ENCODE measurements at regions not wholly inside any gene's neighbourhood (a gene's known extent, or its start where the extent isn't known, plus 50 kb on each side); places are given as distances from the start of the nearest gene placed in this dataset.
A peak's percentile ranks its signal among the peaks of the same experiment; 100 is the strongest.

- no peak overlapping the region for H3K14ac ChIP-seq (ENCODE audit: low read length)
- H2BK120ac ChIP-seq (ENCODE audit: insufficient read depth, low read length, poor library complexity), result no peak overlapping the region
- no peaks in the 10 kb centered on the region for H3K27me3 ChIP-seq (ENCODE audit: insufficient read depth, low read length)
- H2AK5ac ChIP-seq (ENCODE audit: low read length), result no peak overlapping the region
- H3K27ac ChIP-seq (ENCODE audit: low read depth, low read length), result no peak overlapping the region
- no peaks in the 10 kb centered on the region for H3K36me3 ChIP-seq (ENCODE audit: control insufficient read depth in 1 of 2, insufficient read depth in 2 of 2, low read length in 2 of 2)
- no peaks in the 10 kb centered on the region for H3K79me2 ChIP-seq (ENCODE audit: control insufficient read depth, insufficient read depth, low read length, poor library complexity)
- H3K9ac ChIP-seq (ENCODE audit: low read length), result no peak overlapping the region
- H3K4me1 ChIP-seq (ENCODE audit: control insufficient read depth in 1 of 2, insufficient read depth in 2 of 2, low read length in 2 of 2), result no peaks in the 10 kb centered on the region
- no peak overlapping the region for H4K91ac ChIP-seq (ENCODE audit: low read depth, low read length)
- H3K23ac ChIP-seq (ENCODE audit: low read length), result no peak overlapping the region
- H3K79me1 ChIP-seq (ENCODE audit: low read length), result no peaks in the 10 kb centered on the region
- H3K9me3 ChIP-seq (ENCODE audit: insufficient read depth, low read depth, low read length), result no peaks in the 10 kb centered on the region
- H3K4me3 ChIP-seq (ENCODE audit: low read depth, low read length), result no peak overlapping the region
- DNase-seq, result peak; percentile 87 to 88
- H2BK5ac ChIP-seq (ENCODE audit: low read depth, low read length, poor library complexity), result no peak overlapping the region
- no peak overlapping the region for H3K18ac ChIP-seq (ENCODE audit: low read length)
- WGBS (ENCODE audit: extremely low coverage, insufficient coverage, insufficient read length), result no CpG with 5 or more reads among the region's 12 CpGs
- H3K4me2 ChIP-seq (ENCODE audit: low read length), result no peak overlapping the region
- H4K12ac ChIP-seq (ENCODE audit: low read depth, low read length), result no peak overlapping the region
- no peak overlapping the region for H2BK12ac ChIP-seq (ENCODE audit: low read length)
- H4K8ac ChIP-seq (ENCODE audit: low read depth, low read length), result no peak overlapping the region
- H2AFZ ChIP-seq (ENCODE audit: insufficient read depth, low read length, poor library complexity), result no peak overlapping the region
- no peak overlapping the region for H3K4ac ChIP-seq (ENCODE audit: low read depth, low read length)
These were observed 73.5 kb upstream of the NEDD4L start for GRCh38 chr18:57970356-57971095.

GRCh38 chr18:57969824-57970223, 74.2 kb upstream of the NEDD4L start:
- H2AK5ac ChIP-seq (ENCODE audit: low read length), result no peak overlapping the region
- no peaks in the 10 kb centered on the region for H3K4me1 ChIP-seq (ENCODE audit: control insufficient read depth in 1 of 2, insufficient read depth in 2 of 2, low read length in 2 of 2)
- H2BK120ac ChIP-seq (ENCODE audit: insufficient read depth, low read length, poor library complexity), result no peak overlapping the region
- no peaks in the 10 kb centered on the region for H3K79me1 ChIP-seq (ENCODE audit: low read length)
- no peaks in the 10 kb centered on the region for H3K36me3 ChIP-seq (ENCODE audit: control insufficient read depth in 1 of 2, insufficient read depth in 2 of 2, low read length in 2 of 2)
- no peak overlapping the region for H3K4ac ChIP-seq (ENCODE audit: low read depth, low read length)
- no peak overlapping the region for H2BK12ac ChIP-seq (ENCODE audit: low read length)
- H3K9me3 ChIP-seq (ENCODE audit: insufficient read depth, low read depth, low read length), result no peaks in the 10 kb centered on the region
- no peak overlapping the region for H3K27ac ChIP-seq (ENCODE audit: low read depth, low read length)
- no peak overlapping the region for H4K8ac ChIP-seq (ENCODE audit: low read depth, low read length)
- H3K79me2 ChIP-seq (ENCODE audit: control insufficient read depth, insufficient read depth, low read length, poor library complexity), result no peaks in the 10 kb centered on the region
- no peak overlapping the region for H4K91ac ChIP-seq (ENCODE audit: low read depth, low read length)
- no peak overlapping the region for H3K14ac ChIP-seq (ENCODE audit: low read length)
- no peak overlapping the region for H2AFZ ChIP-seq (ENCODE audit: insufficient read depth, low read length, poor library complexity)
- H3K18ac ChIP-seq (ENCODE audit: low read length), result no peak overlapping the region
- no peak overlapping the region for H4K12ac ChIP-seq (ENCODE audit: low read depth, low read length)
- DNase-seq, result no peak
- H3K9ac ChIP-seq (ENCODE audit: low read length), result no peak overlapping the region
- H3K27me3 ChIP-seq (ENCODE audit: insufficient read depth, low read length), result no peaks in the 10 kb centered on the region
- H2BK5ac ChIP-seq (ENCODE audit: low read depth, low read length, poor library complexity), result no peak overlapping the region
- H3K4me2 ChIP-seq (ENCODE audit: low read length), result no peak overlapping the region
- no peak overlapping the region for H3K23ac ChIP-seq (ENCODE audit: low read length)
- no CpG with 5 or more reads among the region's 2 CpGs for WGBS (ENCODE audit: extremely low coverage, insufficient coverage, insufficient read length)
- no peak overlapping the region for H3K4me3 ChIP-seq (ENCODE audit: low read depth, low read length)

GRCh38 chr18:57965246-57965645, 78.8 kb upstream of the NEDD4L start:
- H3K18ac ChIP-seq (ENCODE audit: low read length), result no peak overlapping the region
- H2BK12ac ChIP-seq (ENCODE audit: low read length), result no peak overlapping the region
- no CpG with 5 or more reads among the region's 6 CpGs for WGBS (ENCODE audit: extremely low coverage, insufficient coverage, insufficient read length)
- H3K4me3 ChIP-seq (ENCODE audit: low read depth, low read length), result no peak overlapping the region
- no peak for DNase-seq
- no peaks in the 10 kb centered on the region for H3K79me1 ChIP-seq (ENCODE audit: low read length)
- no peaks in the 10 kb centered on the region for H3K27me3 ChIP-seq (ENCODE audit: insufficient read depth, low read length)
- H3K9ac ChIP-seq (ENCODE audit: low read length), result no peak overlapping the region
- H3K9me3 ChIP-seq (ENCODE audit: insufficient read depth, low read depth, low read length), result no peaks in the 10 kb centered on the region
- no peak overlapping the region for H4K8ac ChIP-seq (ENCODE audit: low read depth, low read length)
- H3K79me2 ChIP-seq (ENCODE audit: control insufficient read depth, insufficient read depth, low read length, poor library complexity), result no peaks in the 10 kb centered on the region
- no peak overlapping the region for H2AFZ ChIP-seq (ENCODE audit: insufficient read depth, low read length, poor library complexity)
- no peaks in the 10 kb centered on the region for H3K4me1 ChIP-seq (ENCODE audit: control insufficient read depth in 1 of 2, insufficient read depth in 2 of 2, low read length in 2 of 2)
- H3K36me3 ChIP-seq (ENCODE audit: control insufficient read depth in 1 of 2, insufficient read depth in 2 of 2, low read length in 2 of 2), result no peaks in the 10 kb centered on the region
- no peak overlapping the region for H2BK120ac ChIP-seq (ENCODE audit: insufficient read depth, low read length, poor library complexity)
- no peak overlapping the region for H4K91ac ChIP-seq (ENCODE audit: low read depth, low read length)
- H2BK5ac ChIP-seq (ENCODE audit: low read depth, low read length, poor library complexity), result no peak overlapping the region
- no peak overlapping the region for H3K14ac ChIP-seq (ENCODE audit: low read length)
- no peak overlapping the region for H2AK5ac ChIP-seq (ENCODE audit: low read length)
- no peak overlapping the region for H3K23ac ChIP-seq (ENCODE audit: low read length)
- H3K4me2 ChIP-seq (ENCODE audit: low read length), result no peak overlapping the region
- no peak overlapping the region for H3K4ac ChIP-seq (ENCODE audit: low read depth, low read length)
- no peak overlapping the region for H3K27ac ChIP-seq (ENCODE audit: low read depth, low read length)
- H4K12ac ChIP-seq (ENCODE audit: low read depth, low read length), result no peak overlapping the region

GRCh38 chr18:57961876-57962505, 82.0 kb upstream of the NEDD4L start:
- H3K4ac ChIP-seq (ENCODE audit: low read depth, low read length), result no peak overlapping the region
- WGBS (ENCODE audit: extremely low coverage, insufficient coverage, insufficient read length), result no CpG with 5 or more reads among the region's 1 CpG
- no peaks in the 10 kb centered on the region for H3K27me3 ChIP-seq (ENCODE audit: insufficient read depth, low read length)
- no peak overlapping the region for H2AFZ ChIP-seq (ENCODE audit: insufficient read depth, low read length, poor library complexity)
- no peak overlapping the region for H3K9ac ChIP-seq (ENCODE audit: low read length)
- no peak overlapping the region for H2BK12ac ChIP-seq (ENCODE audit: low read length)
- no peak overlapping the region for H4K12ac ChIP-seq (ENCODE audit: low read depth, low read length)
- DNase-seq, result no peak
- no peaks in the 10 kb centered on the region for H3K4me1 ChIP-seq (ENCODE audit: control insufficient read depth in 1 of 2, insufficient read depth in 2 of 2, low read length in 2 of 2)
- no peak overlapping the region for H3K4me2 ChIP-seq (ENCODE audit: low read length)
- no peak overlapping the region for H3K18ac ChIP-seq (ENCODE audit: low read length)
- H2BK120ac ChIP-seq (ENCODE audit: insufficient read depth, low read length, poor library complexity), result no peak overlapping the region
- no peaks in the 10 kb centered on the region for H3K9me3 ChIP-seq (ENCODE audit: insufficient read depth, low read depth, low read length)
- H4K91ac ChIP-seq (ENCODE audit: low read depth, low read length), result no peak overlapping the region
- no peak overlapping the region for H2BK5ac ChIP-seq (ENCODE audit: low read depth, low read length, poor library complexity)
- H2AK5ac ChIP-seq (ENCODE audit: low read length), result no peak overlapping the region
- H3K36me3 ChIP-seq (ENCODE audit: control insufficient read depth in 1 of 2, insufficient read depth in 2 of 2, low read length in 2 of 2), result no peaks in the 10 kb centered on the region
- no peak overlapping the region for H3K4me3 ChIP-seq (ENCODE audit: low read depth, low read length)
- H3K79me1 ChIP-seq (ENCODE audit: low read length), result no peaks in the 10 kb centered on the region
- H3K27ac ChIP-seq (ENCODE audit: low read depth, low read length), result no peak overlapping the region
- no peak overlapping the region for H3K14ac ChIP-seq (ENCODE audit: low read length)
- no peak overlapping the region for H3K23ac ChIP-seq (ENCODE audit: low read length)
- no peaks in the 10 kb centered on the region for H3K79me2 ChIP-seq (ENCODE audit: control insufficient read depth, insufficient read depth, low read length, poor library complexity)
- H4K8ac ChIP-seq (ENCODE audit: low read depth, low read length), result no peak overlapping the region
